Neural crest cell (in vitro differentiated cells): ENCODE measurements at regions not wholly inside any gene's neighbourhood (a gene's known extent, or its start where the extent isn't known, plus 50 kb on each side); places are given as distances from the start of the nearest gene placed in this dataset.

Experiments used
- DNase-seq: peaks from one replicate; pipeline ENCODE4 v3.0.0; 2021; ENCODE audit warnings: low read depth, mixed read lengths, low spot score
- H3K27ac Mint-ChIP-seq: one replicate; pipeline ENCODE4 v1.8.0; 2021; ENCODE audit warnings: mild to moderate bottlenecking, mixed read lengths; ENCODE audit not compliant: unreplicated experiment
- H3K27me3 Mint-ChIP-seq: 2 replicates; pipeline ENCODE4 v1.8.0; 2021; ENCODE audit warnings: low read depth, mild to moderate bottlenecking, mixed read lengths
- H3K36me3 Mint-ChIP-seq: 2 replicates; pipeline ENCODE4 v1.8.0; 2021; ENCODE audit warnings: low read depth, mild to moderate bottlenecking, mixed read lengths
- H3K4me1 Mint-ChIP-seq: 2 replicates; pipeline ENCODE4 v1.8.0; 2021; ENCODE audit warnings: mixed read lengths
- H3K4me3 Mint-ChIP-seq: one replicate; pipeline ENCODE4 v1.8.0; 2021; ENCODE audit warnings: mild to moderate bottlenecking, mixed read lengths
- H3K9me3 Mint-ChIP-seq: 2 replicates; pipeline ENCODE4 v1.8.0; 2021; ENCODE audit warnings: mixed read lengths
- TF ChIP-seq, protein P1 (sequence below): fragments of 200-600 bp; sonication (generic); conservative IDR thresholded peaks from 2 replicates; pipeline ENCODE4 v1.5.0; 2021; ENCODE audit warnings: antibody characterized with exemption, mild to moderate bottlenecking

DNA sequence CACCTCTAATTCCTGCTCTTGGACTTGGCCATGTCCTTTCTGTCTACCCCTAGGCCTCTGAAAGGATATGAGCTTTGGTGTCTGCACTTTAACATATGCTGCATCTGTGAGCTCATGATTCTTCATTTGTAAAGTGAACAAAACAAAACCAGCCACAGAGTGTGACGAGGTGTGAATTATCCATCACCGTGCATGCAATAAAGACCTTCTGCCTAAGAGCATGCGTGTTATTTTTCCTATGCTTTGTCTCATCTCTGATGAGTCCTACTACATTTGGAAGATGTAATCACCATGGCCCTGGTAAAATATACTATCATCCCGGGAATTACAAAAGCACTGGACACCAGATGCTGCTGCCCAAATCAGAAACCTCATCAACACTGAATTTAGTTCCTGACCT, 103.5 kb upstream of the KCNAB1 start:
- Mint-ChIP-seq H3K4me1 (peaks cover 12% of the 10 kb centered on the region), H3K4me3 (no peak overlapping the region), H3K27me3 (no peaks in the 10 kb centered on the region), H3K9me3 (no peaks in the 10 kb centered on the region), H3K36me3 (no peaks in the 10 kb centered on the region), H3K27ac (no peak overlapping the region)
- TF ChIP-seq, protein P1, sequence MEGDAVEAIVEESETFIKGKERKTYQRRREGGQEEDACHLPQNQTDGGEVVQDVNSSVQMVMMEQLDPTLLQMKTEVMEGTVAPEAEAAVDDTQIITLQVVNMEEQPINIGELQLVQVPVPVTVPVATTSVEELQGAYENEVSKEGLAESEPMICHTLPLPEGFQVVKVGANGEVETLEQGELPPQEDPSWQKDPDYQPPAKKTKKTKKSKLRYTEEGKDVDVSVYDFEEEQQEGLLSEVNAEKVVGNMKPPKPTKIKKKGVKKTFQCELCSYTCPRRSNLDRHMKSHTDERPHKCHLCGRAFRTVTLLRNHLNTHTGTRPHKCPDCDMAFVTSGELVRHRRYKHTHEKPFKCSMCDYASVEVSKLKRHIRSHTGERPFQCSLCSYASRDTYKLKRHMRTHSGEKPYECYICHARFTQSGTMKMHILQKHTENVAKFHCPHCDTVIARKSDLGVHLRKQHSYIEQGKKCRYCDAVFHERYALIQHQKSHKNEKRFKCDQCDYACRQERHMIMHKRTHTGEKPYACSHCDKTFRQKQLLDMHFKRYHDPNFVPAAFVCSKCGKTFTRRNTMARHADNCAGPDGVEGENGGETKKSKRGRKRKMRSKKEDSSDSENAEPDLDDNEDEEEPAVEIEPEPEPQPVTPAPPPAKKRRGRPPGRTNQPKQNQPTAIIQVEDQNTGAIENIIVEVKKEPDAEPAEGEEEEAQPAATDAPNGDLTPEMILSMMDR: no peak
- DNase-seq: no peak

DNA sequence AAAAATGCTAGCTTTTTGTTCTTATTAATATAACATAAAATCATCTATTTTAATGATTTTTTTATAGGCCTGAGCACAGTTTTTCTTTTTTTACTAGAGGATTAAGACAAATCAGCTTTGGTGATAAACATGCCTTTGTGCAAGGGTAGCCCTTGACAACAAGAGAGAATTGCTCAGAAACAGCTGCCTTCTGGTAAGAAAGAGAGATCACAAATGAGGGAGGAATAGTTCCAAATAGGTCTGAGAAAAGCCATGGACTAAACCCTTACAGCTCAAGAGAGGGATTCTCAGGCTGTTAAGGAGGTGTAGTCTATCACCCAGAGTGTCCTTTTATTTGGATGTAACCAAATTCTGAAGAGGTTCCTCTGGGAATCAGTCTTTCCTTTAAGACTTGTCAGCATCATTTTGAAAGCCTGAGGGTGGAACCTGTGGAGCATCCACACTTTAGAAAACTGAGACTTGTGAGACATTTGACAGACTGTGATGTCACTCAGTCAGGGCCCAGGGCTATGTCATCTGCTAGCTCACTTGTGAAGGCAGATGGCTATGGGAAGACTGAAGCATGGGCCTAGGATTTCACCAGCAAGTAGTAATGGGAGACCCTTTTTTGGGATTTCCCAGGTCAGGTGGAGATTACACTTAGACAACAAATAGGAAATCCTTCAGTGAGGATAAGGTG, 102.9 kb upstream of the KCNAB1 start:
- no peak overlapping the region for H3K27ac Mint-ChIP-seq
- peaks cover 12% of the 10 kb centered on the region for H3K4me1 Mint-ChIP-seq
- no peak overlapping the region for H3K4me3 Mint-ChIP-seq
- H3K36me3 Mint-ChIP-seq: no peaks in the 10 kb centered on the region
- no peaks in the 10 kb centered on the region for H3K27me3 Mint-ChIP-seq
- no peak for DNase-seq
- no peaks in the 10 kb centered on the region for H3K9me3 Mint-ChIP-seq
- TF ChIP-seq, protein P1: no peak

DNA sequence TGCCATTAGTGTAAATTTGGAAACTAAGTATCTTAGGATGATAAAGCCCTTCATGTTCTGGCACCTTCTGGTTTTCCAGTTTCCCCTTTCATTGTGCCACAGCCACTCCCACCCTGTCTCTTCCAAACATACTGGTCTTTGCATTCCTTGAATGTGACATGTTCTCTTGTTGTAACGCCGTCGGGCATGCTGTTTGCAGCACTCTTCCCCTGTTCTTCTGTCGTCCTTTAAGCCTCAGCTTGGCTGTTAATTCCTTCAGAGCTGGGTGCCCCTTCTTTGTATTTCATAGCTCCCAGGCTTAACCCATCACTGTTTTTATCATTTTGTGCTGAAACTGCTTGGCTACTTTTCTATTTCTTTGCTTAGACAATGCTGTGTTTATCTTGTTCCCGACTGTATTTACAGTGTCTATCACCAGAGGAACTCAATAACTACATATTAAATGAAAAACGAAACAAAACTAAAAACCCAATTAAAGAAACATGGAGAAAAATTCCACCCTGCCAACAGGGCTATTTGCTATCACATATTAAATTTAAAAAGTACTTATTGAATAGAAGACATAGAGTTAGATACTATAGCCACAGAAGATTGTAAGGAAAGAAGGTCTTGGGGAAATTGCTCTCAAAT, 95.4 kb upstream of the KCNAB1 start:
- TF ChIP-seq, protein P1: no peak
- DNase-seq: peak; percentile 5
- Mint-ChIP-seq H3K4me1 (peaks cover 8% of the 10 kb centered on the region), H3K36me3 (no peaks in the 10 kb centered on the region), H3K27ac (no peak overlapping the region), H3K4me3 (no peak overlapping the region), H3K27me3 (no peaks in the 10 kb centered on the region), H3K9me3 (no peaks in the 10 kb centered on the region)

DNA sequence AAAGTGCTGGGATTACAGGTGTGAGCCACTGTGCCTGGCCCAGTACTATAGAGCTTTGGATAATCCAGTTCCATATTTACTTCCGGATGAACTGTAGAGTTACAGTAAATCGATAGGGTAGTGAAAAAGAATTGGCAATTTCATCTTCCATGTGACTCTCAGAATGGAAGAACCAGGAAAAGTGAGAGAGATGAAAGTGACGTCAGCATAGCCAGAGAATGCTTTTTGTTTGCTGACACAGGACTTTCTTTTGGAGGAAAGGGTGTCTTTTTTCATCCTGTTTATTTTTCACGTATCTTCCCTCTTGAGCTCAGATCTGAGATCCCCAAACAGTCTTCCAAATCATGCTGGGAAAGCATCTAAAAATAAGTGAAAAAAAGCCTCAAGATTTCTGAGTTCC, 91.2 kb upstream of the KCNAB1 start:
- Mint-ChIP-seq H3K36me3 (no peaks in the 10 kb centered on the region), H3K9me3 (peaks cover 5% of the 10 kb centered on the region), H3K4me3 (no peak overlapping the region), H3K27ac (no peak overlapping the region), H3K4me1 (peaks cover 16% of the 10 kb centered on the region), H3K27me3 (no peaks in the 10 kb centered on the region)
- no peak for DNase-seq
- TF ChIP-seq, protein P1: no peak

DNA sequence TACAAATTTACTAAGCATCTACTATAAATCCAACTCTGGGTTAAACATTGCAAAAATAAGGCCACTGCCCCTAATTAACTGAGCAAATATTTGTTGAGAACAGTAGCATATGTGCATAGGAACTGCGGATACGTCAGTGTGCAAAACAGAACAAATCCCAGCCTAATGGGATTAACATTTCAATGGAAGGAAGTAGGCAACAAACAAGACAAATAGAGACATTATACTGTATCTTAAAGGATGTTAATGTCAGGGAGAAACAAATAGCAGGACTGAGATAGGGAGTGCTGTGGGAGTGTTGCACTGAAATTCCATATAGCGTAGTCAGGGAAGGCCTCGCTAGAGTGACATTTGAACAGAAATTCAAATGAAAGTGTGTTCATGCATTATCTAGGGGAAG, 89.7 kb upstream of the KCNAB1 start:
- TF ChIP-seq, protein P1: no peak
- Mint-ChIP-seq H3K4me1 (peaks cover 8% of the 10 kb centered on the region), H3K9me3 (peaks cover 5% of the 10 kb centered on the region), H3K27me3 (no peaks in the 10 kb centered on the region), H3K36me3 (no peaks in the 10 kb centered on the region), H3K4me3 (no peak overlapping the region), H3K27ac (no peak overlapping the region)
- DNase-seq: no peak
